WTC11 (cell line): ENCODE measurements at regions not wholly inside any gene's neighbourhood (a gene's known extent, or its start where the extent isn't known, plus 50 kb on each side); places are given as distances from the start of the nearest gene placed in this dataset.
"Not testable (repeated sequence)": the region's sequence is repeated elsewhere in the genome, so short reads cannot be mapped to it uniquely, and the experiment has no call there.

ENCODE experiments used
- ATF2 ChIP-seq: sonication (generic); formaldehyde crosslinking; IDR thresholded peaks from 2 replicates; pipeline ENCODE4 v1.8.1; 2022; ENCODE audit warnings: low read depth, missing genetic modification reagents, borderline replicate concordance
- CBFB ChIP-seq: sonication (generic); formaldehyde crosslinking; IDR thresholded peaks from 2 replicates; pipeline ENCODE4 v1.8.1; 2022; ENCODE audit warnings: mild to moderate bottlenecking, low read depth, missing genetic modification reagents
- CTCF ChIP-seq: fragments of 200-600 bp; IDR thresholded peaks from 2 replicates; pipeline ENCODE4 v1.8.0; 2022; ENCODE audit warnings: antibody characterized with exemption
- ELF4 ChIP-seq: sonication (generic); formaldehyde crosslinking; IDR thresholded peaks from 2 replicates; pipeline ENCODE4 v1.8.1; 2022; ENCODE audit warnings: low read depth, mild to moderate bottlenecking, moderate library complexity, missing genetic modification reagents
- STAT6 ChIP-seq: sonication (generic); formaldehyde crosslinking; conservative IDR thresholded peaks from 2 replicates; pipeline ENCODE4 v1.8.1; 2023; ENCODE audit warnings: mild to moderate bottlenecking, low read depth, missing genetic modification reagents, moderate library complexity
- TCF7 ChIP-seq: sonication (generic); formaldehyde crosslinking; IDR thresholded peaks from 2 replicates; pipeline ENCODE4 v1.8.0; 2022; ENCODE audit warnings: mild to moderate bottlenecking, low read depth, missing genetic modification reagents, moderate library complexity
- TEAD4 ChIP-seq: sonication (generic); formaldehyde crosslinking; IDR thresholded peaks from 2 replicates; pipeline ENCODE4 v1.8.0; 2022; ENCODE audit warnings: mild to moderate bottlenecking, missing genetic modification reagents
- TF ChIP-seq, protein P1 (sequence below): sonication (generic); formaldehyde crosslinking; IDR thresholded peaks from 2 replicates; pipeline ENCODE4 v1.8.1; 2023; ENCODE audit warnings: mild to moderate bottlenecking, missing genetic modification reagents, moderate library complexity
- TF ChIP-seq, protein P2 (sequence below): sonication (generic); formaldehyde crosslinking; IDR thresholded peaks from 2 replicates; pipeline ENCODE4 v1.8.1; 2023; ENCODE audit warnings: mild to moderate bottlenecking, moderate library complexity, missing genetic modification reagents
- TF ChIP-seq, protein P3 (sequence below): sonication (generic); formaldehyde crosslinking; IDR thresholded peaks from 2 replicates; pipeline ENCODE4 v1.8.1; 2022; ENCODE audit warnings: mild to moderate bottlenecking, missing genetic modification reagents, moderate library complexity, borderline replicate concordance
- TF ChIP-seq, protein P4 (sequence below): sonication (generic); formaldehyde crosslinking; IDR thresholded peaks from 2 replicates; pipeline ENCODE4 v1.8.0; 2022; ENCODE audit warnings: mild to moderate bottlenecking, missing genetic modification reagents
- TF ChIP-seq, protein P5 (sequence below): sonication (generic); formaldehyde crosslinking; IDR thresholded peaks from 2 replicates; pipeline ENCODE4 v1.8.0; 2022; ENCODE audit warnings: mild to moderate bottlenecking, missing genetic modification reagents
- TF ChIP-seq, protein P6 (sequence below): sonication (generic); formaldehyde crosslinking; IDR thresholded peaks from 2 replicates; pipeline ENCODE4 v1.8.0; 2023; ENCODE audit warnings: mild to moderate bottlenecking, missing genetic modification reagents

DNA sequence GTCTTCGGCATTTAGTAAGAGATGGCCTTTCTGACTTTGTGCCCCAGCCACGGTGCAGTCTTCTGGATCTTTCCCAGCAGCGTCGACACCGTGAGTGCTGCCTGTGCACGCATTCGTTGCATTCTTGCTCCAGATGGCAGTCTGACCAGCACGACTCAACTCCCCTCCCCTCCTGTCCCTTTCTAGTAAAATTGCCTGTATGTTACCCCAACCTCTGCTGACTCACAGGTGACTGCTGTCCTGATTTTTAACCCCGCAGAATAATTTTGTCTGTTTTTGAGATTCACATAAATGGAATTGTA is 262.8 kb upstream of the PLGLB1 start:
- TF ChIP-seq ELF4; CTCF; ATF2 (CRISPR knock-in tag); CBFB; TCF7 (CRISPR knock-in tag); STAT6 (CRISPR knock-in tag); TEAD4 (CRISPR knock-in tag): not testable (repeated sequence)
- TF ChIP-seq, protein P1, sequence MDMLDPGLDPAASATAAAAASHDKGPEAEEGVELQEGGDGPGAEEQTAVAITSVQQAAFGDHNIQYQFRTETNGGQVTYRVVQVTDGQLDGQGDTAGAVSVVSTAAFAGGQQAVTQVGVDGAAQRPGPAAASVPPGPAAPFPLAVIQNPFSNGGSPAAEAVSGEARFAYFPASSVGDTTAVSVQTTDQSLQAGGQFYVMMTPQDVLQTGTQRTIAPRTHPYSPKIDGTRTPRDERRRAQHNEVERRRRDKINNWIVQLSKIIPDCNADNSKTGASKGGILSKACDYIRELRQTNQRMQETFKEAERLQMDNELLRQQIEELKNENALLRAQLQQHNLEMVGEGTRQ: not testable (repeated sequence)
- TF ChIP-seq, protein P2, sequence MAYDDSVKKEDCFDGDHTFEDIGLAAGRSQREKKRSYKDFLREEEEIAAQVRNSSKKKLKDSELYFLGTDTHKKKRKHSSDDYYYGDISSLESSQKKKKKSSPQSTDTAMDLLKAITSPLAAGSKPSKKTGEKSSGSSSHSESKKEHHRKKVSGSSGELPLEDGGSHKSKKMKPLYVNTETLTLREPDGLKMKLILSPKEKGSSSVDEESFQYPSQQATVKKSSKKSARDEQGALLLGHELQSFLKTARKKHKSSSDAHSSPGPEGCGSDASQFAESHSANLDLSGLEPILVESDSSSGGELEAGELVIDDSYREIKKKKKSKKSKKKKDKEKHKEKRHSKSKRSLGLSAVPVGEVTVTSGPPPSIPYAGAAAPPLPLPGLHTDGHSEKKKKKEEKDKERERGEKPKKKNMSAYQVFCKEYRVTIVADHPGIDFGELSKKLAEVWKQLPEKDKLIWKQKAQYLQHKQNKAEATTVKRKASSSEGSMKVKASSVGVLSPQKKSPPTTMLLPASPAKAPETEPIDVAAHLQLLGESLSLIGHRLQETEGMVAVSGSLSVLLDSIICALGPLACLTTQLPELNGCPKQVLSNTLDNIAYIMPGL (CRISPR knock-in tag): not testable (repeated sequence)
- TF ChIP-seq, protein P3, sequence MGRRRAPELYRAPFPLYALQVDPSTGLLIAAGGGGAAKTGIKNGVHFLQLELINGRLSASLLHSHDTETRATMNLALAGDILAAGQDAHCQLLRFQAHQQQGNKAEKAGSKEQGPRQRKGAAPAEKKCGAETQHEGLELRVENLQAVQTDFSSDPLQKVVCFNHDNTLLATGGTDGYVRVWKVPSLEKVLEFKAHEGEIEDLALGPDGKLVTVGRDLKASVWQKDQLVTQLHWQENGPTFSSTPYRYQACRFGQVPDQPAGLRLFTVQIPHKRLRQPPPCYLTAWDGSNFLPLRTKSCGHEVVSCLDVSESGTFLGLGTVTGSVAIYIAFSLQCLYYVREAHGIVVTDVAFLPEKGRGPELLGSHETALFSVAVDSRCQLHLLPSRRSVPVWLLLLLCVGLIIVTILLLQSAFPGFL: not testable (repeated sequence)
- TF ChIP-seq, protein P4, sequence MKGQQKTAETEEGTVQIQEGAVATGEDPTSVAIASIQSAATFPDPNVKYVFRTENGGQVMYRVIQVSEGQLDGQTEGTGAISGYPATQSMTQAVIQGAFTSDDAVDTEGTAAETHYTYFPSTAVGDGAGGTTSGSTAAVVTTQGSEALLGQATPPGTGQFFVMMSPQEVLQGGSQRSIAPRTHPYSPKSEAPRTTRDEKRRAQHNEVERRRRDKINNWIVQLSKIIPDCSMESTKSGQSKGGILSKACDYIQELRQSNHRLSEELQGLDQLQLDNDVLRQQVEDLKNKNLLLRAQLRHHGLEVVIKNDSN (CRISPR knock-in tag): not testable (repeated sequence)
- TF ChIP-seq, protein P5, sequence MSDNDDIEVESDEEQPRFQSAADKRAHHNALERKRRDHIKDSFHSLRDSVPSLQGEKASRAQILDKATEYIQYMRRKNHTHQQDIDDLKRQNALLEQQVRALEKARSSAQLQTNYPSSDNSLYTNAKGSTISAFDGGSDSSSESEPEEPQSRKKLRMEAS: not testable (repeated sequence)
- TF ChIP-seq, protein P6, sequence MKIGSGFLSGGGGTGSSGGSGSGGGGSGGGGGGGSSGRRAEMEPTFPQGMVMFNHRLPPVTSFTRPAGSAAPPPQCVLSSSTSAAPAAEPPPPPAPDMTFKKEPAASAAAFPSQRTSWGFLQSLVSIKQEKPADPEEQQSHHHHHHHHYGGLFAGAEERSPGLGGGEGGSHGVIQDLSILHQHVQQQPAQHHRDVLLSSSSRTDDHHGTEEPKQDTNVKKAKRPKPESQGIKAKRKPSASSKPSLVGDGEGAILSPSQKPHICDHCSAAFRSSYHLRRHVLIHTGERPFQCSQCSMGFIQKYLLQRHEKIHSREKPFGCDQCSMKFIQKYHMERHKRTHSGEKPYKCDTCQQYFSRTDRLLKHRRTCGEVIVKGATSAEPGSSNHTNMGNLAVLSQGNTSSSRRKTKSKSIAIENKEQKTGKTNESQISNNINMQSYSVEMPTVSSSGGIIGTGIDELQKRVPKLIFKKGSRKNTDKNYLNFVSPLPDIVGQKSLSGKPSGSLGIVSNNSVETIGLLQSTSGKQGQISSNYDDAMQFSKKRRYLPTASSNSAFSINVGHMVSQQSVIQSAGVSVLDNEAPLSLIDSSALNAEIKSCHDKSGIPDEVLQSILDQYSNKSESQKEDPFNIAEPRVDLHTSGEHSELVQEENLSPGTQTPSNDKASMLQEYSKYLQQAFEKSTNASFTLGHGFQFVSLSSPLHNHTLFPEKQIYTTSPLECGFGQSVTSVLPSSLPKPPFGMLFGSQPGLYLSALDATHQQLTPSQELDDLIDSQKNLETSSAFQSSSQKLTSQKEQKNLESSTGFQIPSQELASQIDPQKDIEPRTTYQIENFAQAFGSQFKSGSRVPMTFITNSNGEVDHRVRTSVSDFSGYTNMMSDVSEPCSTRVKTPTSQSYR: not testable (repeated sequence)
